GM12878 (cell line): ENCODE measurements at regions not wholly inside any gene's neighbourhood (a gene's known extent, or its start where the extent isn't known, plus 50 kb on each side); places are given as distances from the start of the nearest gene placed in this dataset.

Experiments used
- ATAC-seq: fragments of 200-7000 bp; cut with Tn5 transposase; 3 replicates; pipeline ENCODE4 v1.9.1; 2020; ENCODE audit warnings: mild to moderate bottlenecking, moderate library complexity
- BruUV-seq: library from RNA; stranded (reverse); fragments of 400-500 nt; replicated peaks from 2 replicates; lab custom pipeline; 2021; lab: Mats Ljungman, UMichigan
- CTCF ChIA-PET: fragments of 300-600 bp; sonication (Branson Sonifier 250); formaldehyde crosslinking; extraction: SDS; loops from one replicate; lab custom pipeline; 2021; ENCODE audit warnings: inconsistent platforms; lab: Yijun Ruan, JAX
- POLR2A ChIA-PET: fragments of 350-600 bp; formaldehyde crosslinking; extraction: SDS; loops from one replicate; lab custom pipeline; 2021; ENCODE audit warnings: inconsistent platforms; lab: Charles Lee
- RAD21 ChIA-PET: fragments of 300-600 bp; sonication (Branson Sonifier 250); formaldehyde crosslinking; loops from one replicate; lab custom pipeline; 2023; ENCODE audit warnings: antibody characterized with exemption; ENCODE audit not compliant: unreplicated experiment; lab: Charles Lee
- SMC1A ChIA-PET: fragments of 300-600 bp; sonication (Branson Sonifier 250); formaldehyde crosslinking; loops from one replicate; lab custom pipeline; 2023; ENCODE audit not compliant: unreplicated experiment, uncharacterized antibody; lab: Charles Lee
- DNase-seq: peaks from one replicate; pipeline ENCODE4 v3.0.0-alpha.2; 2011; ENCODE audit warnings: low read depth, low spot score
- FAIRE-seq: peaks from 3 replicates; lab custom pipeline; 2011; peaks lifted over from hg19 to GRCh38; lab: Jason Lieb, UNC
- H2AFZ ChIP-seq: 2 replicates; pipeline ENCODE4 v1.6.0; 2011; ENCODE audit warnings: low read depth, low read length, control low read depth; ENCODE audit not compliant: control insufficient read depth
- H3K27ac ChIP-seq: 2 replicates; pipeline ENCODE4 v1.5.1; 2011; ENCODE audit warnings: control low read depth; ENCODE audit not compliant: control insufficient read depth, insufficient read depth
- H3K27me3 ChIP-seq, 2 experiments: replicated peaks in 1 of 2; 2 replicates each; pipeline versions ENCODE4 v1.6.0 to v1.6.1; 2011; ENCODE audit warnings: low read length in 1 of 2; ENCODE audit not compliant: control insufficient read depth in 2 of 2, insufficient read depth in 2 of 2
- H3K36me3 ChIP-seq, 2 experiments: 2 replicates each; pipeline ENCODE4 v1.5.1; 2011; ENCODE audit warnings: low read length in 1 of 2; ENCODE audit not compliant: control insufficient read depth in 2 of 2, insufficient read depth in 2 of 2
- H3K4me1 ChIP-seq: 2 replicates; pipeline ENCODE4 v1.6.1; 2011; ENCODE audit warnings: mild to moderate bottlenecking, low read length, moderate library complexity, mixed read lengths; ENCODE audit not compliant: control insufficient read depth, insufficient read depth
- H3K4me2 ChIP-seq: 2 replicates; pipeline ENCODE4 v1.6.0; 2011; ENCODE audit warnings: control low read depth; ENCODE audit not compliant: control insufficient read depth, insufficient read depth
- H3K4me3 ChIP-seq: fragments of 200-600 bp; sonication (generic); 2 replicates; pipeline ENCODE4 v1.5.1; 2016
- H3K79me2 ChIP-seq: 2 replicates; pipeline ENCODE4 v1.6.0; 2011; ENCODE audit warnings: low read length; ENCODE audit not compliant: control insufficient read depth, insufficient read depth
- H3K9ac ChIP-seq: 2 replicates; pipeline ENCODE4 v1.8.0; 2011; ENCODE audit warnings: low read length, control low read depth, mixed read lengths; ENCODE audit not compliant: control insufficient read depth, insufficient read depth
- H3K9me3 ChIP-seq: replicated peaks from 3 replicates; pipeline ENCODE4 v1.5.1; 2011; ENCODE audit warnings: mild to moderate bottlenecking, low read length; ENCODE audit not compliant: control insufficient read depth, insufficient read depth
- H4K20me1 ChIP-seq: 2 replicates; pipeline ENCODE4 v1.6.0; 2011; ENCODE audit not compliant: control insufficient read depth, insufficient read depth
- BCL11A ChIP-seq: IDR thresholded peaks from 2 replicates; pipeline ENCODE4 v1.6.1; 2011; ENCODE audit warnings: low read depth, low read length
- CBX3 ChIP-seq: fragments of 200-600 bp; sonication (generic); IDR thresholded peaks from 2 replicates; pipeline ENCODE4 v1.6.1; 2016; ENCODE audit warnings: low read depth, borderline replicate concordance
- FOXK2 ChIP-seq: fragments of 450-650 bp; IDR thresholded peaks from 2 replicates; pipeline ENCODE4 v1.6.1; 2017; ENCODE audit warnings: mild to moderate bottlenecking, moderate library complexity
- IKZF1 ChIP-seq: fragments of 450-650 bp; conservative IDR thresholded peaks from 2 replicates; pipeline ENCODE4 v1.6.1; 2017; ENCODE audit warnings: antibody characterized with exemption, mild to moderate bottlenecking
- NR2F1 ChIP-seq: fragments of 450-650 bp; conservative IDR thresholded peaks from 2 replicates; pipeline ENCODE4 v1.6.1; 2017; ENCODE audit warnings: mild to moderate bottlenecking
- POLR2AphosphoS5 ChIP-seq: IDR thresholded peaks from 2 replicates; pipeline ENCODE4 v1.6.1; 2011; ENCODE audit warnings: mild to moderate bottlenecking, low read length, inconsistent platforms
- PRDM15 ChIP-seq: fragments of 450-650 bp; formaldehyde crosslinking; IDR thresholded peaks from 2 replicates; pipeline ENCODE4 v1.4.0; 2020; ENCODE audit warnings: mild to moderate bottlenecking, moderate library complexity
- RAD51 ChIP-seq: fragments of 450-650 bp; IDR thresholded peaks from 2 replicates; pipeline ENCODE4 v1.6.1; 2016; ENCODE audit warnings: moderate library complexity, mild to moderate bottlenecking, inconsistent platforms
- SIN3A ChIP-seq: IDR thresholded peaks from 2 replicates; pipeline ENCODE4 v1.6.1; 2012; ENCODE audit warnings: low read depth, low read length, improper control_type of control experiment
- SUZ12 ChIP-seq: fragments of 200-600 bp; sonication (generic); IDR thresholded peaks from one replicate; pipeline ENCODE4 v1.6.1; 2018; ENCODE audit warnings: antibody characterized with exemption, mild to moderate bottlenecking; ENCODE audit not compliant: unreplicated experiment
- WRNIP1 ChIP-seq: IDR thresholded peaks from 2 replicates; pipeline ENCODE4 v1.6.1; 2011; ENCODE audit warnings: low read depth, low read length, improper control_type of control experiment, borderline replicate concordance
- ZNF24 ChIP-seq: fragments of 450-650 bp; IDR thresholded peaks from 2 replicates; pipeline ENCODE4 v1.6.1; 2017; ENCODE audit warnings: antibody characterized with exemption, mild to moderate bottlenecking
- ZSCAN29 ChIP-seq: fragments of 450-650 bp; IDR thresholded peaks from 2 replicates; pipeline ENCODE4 v1.6.1; 2017; ENCODE audit warnings: mild to moderate bottlenecking, moderate library complexity
- WGBS: methylation state at CpG from one replicate; pipeline ENCODE4 v1.1.6; 2016; ENCODE audit warnings: low lambda C conversion rate; ENCODE audit not compliant: insufficient replicate concordance, insufficient coverage; ENCODE audit errors: missing lambda C conversion rate; 5-methylcytosine and 5-hydroxymethylcytosine counted together
- in situ Hi-C: fragments of 300-500 bp; cut with MboI; formaldehyde crosslinking; loops from 9 replicates; pipeline ENCODE4 v1.14.3; 2018; ENCODE audit warnings: mixed read lengths
- intact Hi-C: fragments of 100-400 bp; cut with micrococcal nuclease; formaldehyde crosslinking; loops from one replicate; pipeline ENCODE4 v1.14.2; 2022; ENCODE audit not compliant: unreplicated experiment
- TF ChIP-seq, protein P1 (sequence below): fragments of 450-650 bp; IDR thresholded peaks from 2 replicates; pipeline ENCODE4 v1.6.1; 2017; ENCODE audit warnings: mild to moderate bottlenecking, moderate library complexity
- TF ChIP-seq, protein P2 (sequence below): fragments of 450-650 bp; IDR thresholded peaks from 2 replicates; pipeline ENCODE4 v1.6.1; 2017; ENCODE audit warnings: borderline replicate concordance

DNA sequence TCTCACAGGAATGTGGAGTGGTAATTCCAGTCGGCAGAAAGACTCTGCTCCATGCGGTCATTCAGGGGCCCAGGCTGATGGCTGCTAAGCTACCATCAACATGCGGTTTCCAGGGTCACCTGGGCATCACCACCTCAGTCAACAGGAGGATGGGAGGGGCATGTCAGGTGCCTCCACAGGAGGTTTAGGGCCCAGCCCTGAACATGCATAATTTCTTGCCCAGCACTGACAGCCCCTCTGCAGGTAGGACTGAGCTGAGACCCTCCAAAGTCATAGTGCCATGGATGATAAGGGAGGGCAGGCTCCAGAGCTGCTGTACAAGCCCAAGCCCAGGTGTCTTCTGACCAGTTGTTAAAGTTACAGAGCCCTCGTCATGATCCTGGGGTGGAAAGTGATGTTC lies 244.0 kb upstream of the SFSWAP start (continued):
- TF ChIP-seq FOXK2 (no peak), SIN3A (no peak), ZSCAN29 (no peak)

GRCh38 chr12:131468206-131468605 lies 242.7 kb upstream of the SFSWAP start:
- SMC1A ChIA-PET = no interaction called here
- CTCF ChIA-PET = no interaction called here
- intact Hi-C loops (no loop called here), in situ Hi-C loops (no loop called here)
- H2AFZ ChIP-seq = no peak overlapping the region
- DNase-seq = no peak
- no TSS peak for BruUV-seq
- no peaks in the 10 kb centered on the region for H3K4me1 ChIP-seq
- H3K27ac ChIP-seq = no peak overlapping the region
- H3K4me3 ChIP-seq = no peak overlapping the region
- no peaks in the 10 kb centered on the region for H3K79me2 ChIP-seq
- no peaks in the 10 kb centered on the region for H3K36me3 ChIP-seq
- WGBS = 2% methylated on average over 5 of the region's 5 CpGs
- H3K9me3 ChIP-seq = no peaks in the 10 kb centered on the region; the same call in 2 of the 3 replicates
- H3K4me2 ChIP-seq = no peak overlapping the region
- POLR2A ChIA-PET = no interaction called here
- no peaks in the 10 kb centered on the region for H4K20me1 ChIP-seq
- ATAC-seq = no peak
- H3K9ac ChIP-seq = no peak overlapping the region
- no peaks in the 10 kb centered on the region for H3K27me3 ChIP-seq
- RAD21 ChIA-PET = no interaction called here
- FAIRE-seq = no peak
- TF ChIP-seq CBX3 = no peak
- TF ChIP-seq SUZ12 = no peak
- TF ChIP-seq POLR2AphosphoS5 = no peak
- no peak for TF ChIP-seq NR2F1
- TF ChIP-seq BCL11A = no peak
- TF ChIP-seq, protein P1, sequence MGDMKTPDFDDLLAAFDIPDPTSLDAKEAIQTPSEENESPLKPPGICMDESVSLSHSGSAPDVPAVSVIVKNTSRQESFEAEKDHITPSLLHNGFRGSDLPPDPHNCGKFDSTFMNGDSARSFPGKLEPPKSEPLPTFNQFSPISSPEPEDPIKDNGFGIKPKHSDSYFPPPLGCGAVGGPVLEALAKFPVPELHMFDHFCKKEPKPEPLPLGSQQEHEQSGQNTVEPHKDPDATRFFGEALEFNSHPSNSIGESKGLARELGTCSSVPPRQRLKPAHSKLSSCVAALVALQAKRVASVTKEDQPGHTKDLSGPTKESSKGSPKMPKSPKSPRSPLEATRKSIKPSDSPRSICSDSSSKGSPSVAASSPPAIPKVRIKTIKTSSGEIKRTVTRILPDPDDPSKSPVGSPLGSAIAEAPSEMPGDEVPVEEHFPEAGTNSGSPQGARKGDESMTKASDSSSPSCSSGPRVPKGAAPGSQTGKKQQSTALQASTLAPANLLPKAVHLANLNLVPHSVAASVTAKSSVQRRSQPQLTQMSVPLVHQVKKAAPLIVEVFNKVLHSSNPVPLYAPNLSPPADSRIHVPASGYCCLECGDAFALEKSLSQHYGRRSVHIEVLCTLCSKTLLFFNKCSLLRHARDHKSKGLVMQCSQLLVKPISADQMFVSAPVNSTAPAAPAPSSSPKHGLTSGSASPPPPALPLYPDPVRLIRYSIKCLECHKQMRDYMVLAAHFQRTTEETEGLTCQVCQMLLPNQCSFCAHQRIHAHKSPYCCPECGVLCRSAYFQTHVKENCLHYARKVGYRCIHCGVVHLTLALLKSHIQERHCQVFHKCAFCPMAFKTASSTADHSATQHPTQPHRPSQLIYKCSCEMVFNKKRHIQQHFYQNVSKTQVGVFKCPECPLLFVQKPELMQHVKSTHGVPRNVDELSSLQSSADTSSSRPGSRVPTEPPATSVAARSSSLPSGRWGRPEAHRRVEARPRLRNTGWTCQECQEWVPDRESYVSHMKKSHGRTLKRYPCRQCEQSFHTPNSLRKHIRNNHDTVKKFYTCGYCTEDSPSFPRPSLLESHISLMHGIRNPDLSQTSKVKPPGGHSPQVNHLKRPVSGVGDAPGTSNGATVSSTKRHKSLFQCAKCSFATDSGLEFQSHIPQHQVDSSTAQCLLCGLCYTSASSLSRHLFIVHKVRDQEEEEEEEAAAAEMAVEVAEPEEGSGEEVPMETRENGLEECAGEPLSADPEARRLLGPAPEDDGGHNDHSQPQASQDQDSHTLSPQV = no peak
- TF ChIP-seq ZNF24 = no peak
- TF ChIP-seq, protein P2, sequence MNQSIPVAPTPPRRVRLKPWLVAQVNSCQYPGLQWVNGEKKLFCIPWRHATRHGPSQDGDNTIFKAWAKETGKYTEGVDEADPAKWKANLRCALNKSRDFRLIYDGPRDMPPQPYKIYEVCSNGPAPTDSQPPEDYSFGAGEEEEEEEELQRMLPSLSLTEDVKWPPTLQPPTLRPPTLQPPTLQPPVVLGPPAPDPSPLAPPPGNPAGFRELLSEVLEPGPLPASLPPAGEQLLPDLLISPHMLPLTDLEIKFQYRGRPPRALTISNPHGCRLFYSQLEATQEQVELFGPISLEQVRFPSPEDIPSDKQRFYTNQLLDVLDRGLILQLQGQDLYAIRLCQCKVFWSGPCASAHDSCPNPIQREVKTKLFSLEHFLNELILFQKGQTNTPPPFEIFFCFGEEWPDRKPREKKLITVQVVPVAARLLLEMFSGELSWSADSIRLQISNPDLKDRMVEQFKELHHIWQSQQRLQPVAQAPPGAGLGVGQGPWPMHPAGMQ = no peak
- TF ChIP-seq PRDM15 (CRISPR knock-in tag) = no peak
- TF ChIP-seq IKZF1 = no peak
- TF ChIP-seq WRNIP1 = no peak
- TF ChIP-seq RAD51 = no peak
